ENCODE measurements at regions not wholly inside any gene's neighbourhood (a gene's known extent, or its start where the extent isn't known, plus 50 kb on each side); places are given as distances from the start of the nearest gene placed in this dataset.

- ATAC-seq (ENCODE audit: insufficient read depth, low read depth), result no peak
- no peak overlapping the region for H3K27ac ChIP-seq (ENCODE audit: low read length)
- H3K4me2 ChIP-seq (ENCODE audit: insufficient read depth, low read length), result no peak overlapping the region
- no peaks in the 10 kb centered on the region for H3K27me3 ChIP-seq (ENCODE audit: insufficient read depth, low read length, poor library complexity)
- H3K4me3 ChIP-seq (ENCODE audit: low read depth in 1 of 2, low read length in 2 of 2), result no peak overlapping the region
- H2AFZ ChIP-seq (ENCODE audit: low read depth, low read length), result no peak overlapping the region
- no peaks in the 10 kb centered on the region for H3K36me3 ChIP-seq (ENCODE audit: insufficient read depth, low read length)
- no peak overlapping the region for H3K9ac ChIP-seq (ENCODE audit: low read depth, low read length)
- TF ChIP-seq EZH2 (IDR thresholded peaks at IDR 0.05; ENCODE audit: borderline replicate concordance, low read depth, low read length, severe bottlenecking) (no peak), CTCF (IDR thresholded peaks at IDR 0.05; ENCODE audit: borderline replicate concordance, extremely low read depth, low read length, poor library complexity, severe bottlenecking) (no peak)
- H3K4me1 ChIP-seq (ENCODE audit: insufficient read depth, low read length), result no peaks in the 10 kb centered on the region
- DNase-seq, result no peak
- H3K9me3 ChIP-seq (ENCODE audit: insufficient read depth, low read length, severe bottlenecking), result no peaks in the 10 kb centered on the region
- no peaks in the 10 kb centered on the region for H4K20me1 ChIP-seq (ENCODE audit: insufficient read depth, low read length)
- no peaks in the 10 kb centered on the region for H3K79me2 ChIP-seq (ENCODE audit: insufficient read depth, low read length)
Measured at GRCh38 chr16:27706156-27706865, 156.4 kb downstream of the KATNIP start.

DNA sequence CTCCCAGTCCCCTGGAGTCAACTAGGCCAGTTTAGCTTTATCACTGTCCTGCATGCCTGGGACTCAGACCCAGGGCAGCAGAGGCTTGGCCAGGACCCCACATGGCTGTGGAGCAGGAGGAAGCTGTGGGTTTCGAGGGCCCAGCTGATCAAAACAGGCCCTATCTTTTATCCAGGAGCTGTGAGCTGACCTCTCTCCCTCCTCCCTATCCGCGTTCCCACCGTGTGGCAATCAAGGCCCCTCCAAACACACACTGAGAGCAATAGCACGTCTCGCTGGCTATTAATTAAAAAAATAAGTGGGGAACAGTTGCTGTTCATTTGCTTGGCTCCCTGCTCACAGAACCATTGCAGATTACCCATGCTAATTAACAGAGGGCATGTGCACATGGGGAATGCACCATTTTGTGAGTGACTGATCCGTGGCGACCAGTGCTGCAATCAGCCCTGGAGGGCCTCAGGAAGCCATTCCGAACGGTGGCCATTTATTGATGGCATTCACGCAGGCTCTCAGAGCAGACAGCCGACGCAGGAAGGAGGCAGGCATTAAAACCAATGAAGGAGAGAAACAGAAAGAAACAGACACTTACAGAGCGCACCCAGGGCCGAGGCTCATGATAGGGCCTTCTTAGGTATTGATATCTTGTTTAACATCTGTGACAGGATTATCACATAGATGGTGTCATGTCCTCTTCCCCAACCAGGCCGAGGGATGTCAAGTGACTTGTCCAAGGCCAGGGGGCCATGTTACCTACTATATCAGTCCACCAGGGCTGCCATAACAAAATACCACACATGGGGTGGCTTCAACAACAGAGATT is 157.1 kb downstream of the KATNIP start:
- no peak for DNase-seq
- Histone ChIP-seq H3K36me3 (ENCODE audit: insufficient read depth, low read length) (no peaks in the 10 kb centered on the region), H3K27me3 (ENCODE audit: insufficient read depth, low read length, poor library complexity) (no peaks in the 10 kb centered on the region), H3K27ac (ENCODE audit: low read length) (no peak overlapping the region), H3K4me3 (ENCODE audit: low read depth in 1 of 2, low read length in 2 of 2) (no peak overlapping the region), H3K9me3 (ENCODE audit: insufficient read depth, low read length, severe bottlenecking) (no peaks in the 10 kb centered on the region), H2AFZ (ENCODE audit: low read depth, low read length) (no peak overlapping the region), H3K4me2 (ENCODE audit: insufficient read depth, low read length) (no peak overlapping the region), H3K4me1 (ENCODE audit: insufficient read depth, low read length) (no peaks in the 10 kb centered on the region), H3K9ac (ENCODE audit: low read depth, low read length) (no peak overlapping the region), H4K20me1 (ENCODE audit: insufficient read depth, low read length) (no peaks in the 10 kb centered on the region), H3K79me2 (ENCODE audit: insufficient read depth, low read length) (no peaks in the 10 kb centered on the region)
- ATAC-seq (ENCODE audit: insufficient read depth, low read depth), result no peak
- TF ChIP-seq CTCF (IDR thresholded peaks at IDR 0.05; ENCODE audit: borderline replicate concordance, extremely low read depth, low read length, poor library complexity, severe bottlenecking), result no peak
- no peak for TF ChIP-seq EZH2 (IDR thresholded peaks at IDR 0.05; ENCODE audit: borderline replicate concordance, low read depth, low read length, severe bottlenecking)

GRCh38 chr16:27708651-27709050 is 158.7 kb downstream of the KATNIP start:
- ATAC-seq (ENCODE audit: insufficient read depth, low read depth), result no peak
- H3K4me3 ChIP-seq (ENCODE audit: low read depth in 1 of 2, low read length in 2 of 2), result no peak overlapping the region
- H3K79me2 ChIP-seq (ENCODE audit: insufficient read depth, low read length), result no peaks in the 10 kb centered on the region
- DNase-seq, result no peak
- no peak overlapping the region for H3K27ac ChIP-seq (ENCODE audit: low read length)
- TF ChIP-seq EZH2 (IDR thresholded peaks at IDR 0.05; ENCODE audit: borderline replicate concordance, low read depth, low read length, severe bottlenecking) (no peak), CTCF (IDR thresholded peaks at IDR 0.05; ENCODE audit: borderline replicate concordance, extremely low read depth, low read length, poor library complexity, severe bottlenecking) (no peak)
- H3K4me2 ChIP-seq (ENCODE audit: insufficient read depth, low read length), result no peak overlapping the region
- no peaks in the 10 kb centered on the region for H4K20me1 ChIP-seq (ENCODE audit: insufficient read depth, low read length)
- H3K27me3 ChIP-seq (ENCODE audit: insufficient read depth, low read length, poor library complexity), result no peaks in the 10 kb centered on the region
- H3K9ac ChIP-seq (ENCODE audit: low read depth, low read length), result no peak overlapping the region
- no peaks in the 10 kb centered on the region for H3K4me1 ChIP-seq (ENCODE audit: insufficient read depth, low read length)
- H2AFZ ChIP-seq (ENCODE audit: low read depth, low read length), result no peak overlapping the region
- H3K36me3 ChIP-seq (ENCODE audit: insufficient read depth, low read length), result no peaks in the 10 kb centered on the region
- H3K9me3 ChIP-seq (ENCODE audit: insufficient read depth, low read length, severe bottlenecking), result no peaks in the 10 kb centered on the region
